GM12873 (cell line): ENCODE measurements at regions not wholly inside any gene's neighbourhood (a gene's known extent, or its start where the extent isn't known, plus 50 kb on each side); places are given as distances from the start of the nearest gene placed in this dataset.

Experiments
- TF ChIP-seq, protein P1 (sequence below): IDR thresholded peaks from 2 replicates; pipeline ENCODE4 v1.5.1; 2012; ENCODE audit warnings: low read depth, mild to moderate bottlenecking, moderate library complexity, low read length, control low read depth; ENCODE audit not compliant: insufficient read depth; ENCODE audit errors: missing control alignments

DNA sequence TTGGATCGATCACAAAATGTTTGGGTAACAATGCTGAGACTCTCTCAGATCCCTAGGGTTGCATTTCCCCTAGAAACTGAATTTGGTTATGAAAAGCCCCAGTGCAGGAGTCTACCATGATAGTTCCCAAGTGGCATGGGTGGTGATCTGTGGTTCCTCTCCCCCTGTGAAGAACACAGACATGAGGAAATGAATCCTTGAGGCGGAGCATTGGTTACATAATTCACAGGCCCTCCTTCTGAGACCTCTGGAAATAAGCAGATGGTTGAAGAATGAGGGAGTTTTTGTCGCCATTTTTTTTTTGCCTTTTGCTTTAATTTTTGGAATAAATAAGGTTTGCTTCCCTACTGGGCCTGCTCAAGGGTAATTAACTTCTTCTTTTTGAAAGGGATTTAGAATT is 597.0 kb upstream of the RBFOX1 start:
- TF ChIP-seq, protein P1, sequence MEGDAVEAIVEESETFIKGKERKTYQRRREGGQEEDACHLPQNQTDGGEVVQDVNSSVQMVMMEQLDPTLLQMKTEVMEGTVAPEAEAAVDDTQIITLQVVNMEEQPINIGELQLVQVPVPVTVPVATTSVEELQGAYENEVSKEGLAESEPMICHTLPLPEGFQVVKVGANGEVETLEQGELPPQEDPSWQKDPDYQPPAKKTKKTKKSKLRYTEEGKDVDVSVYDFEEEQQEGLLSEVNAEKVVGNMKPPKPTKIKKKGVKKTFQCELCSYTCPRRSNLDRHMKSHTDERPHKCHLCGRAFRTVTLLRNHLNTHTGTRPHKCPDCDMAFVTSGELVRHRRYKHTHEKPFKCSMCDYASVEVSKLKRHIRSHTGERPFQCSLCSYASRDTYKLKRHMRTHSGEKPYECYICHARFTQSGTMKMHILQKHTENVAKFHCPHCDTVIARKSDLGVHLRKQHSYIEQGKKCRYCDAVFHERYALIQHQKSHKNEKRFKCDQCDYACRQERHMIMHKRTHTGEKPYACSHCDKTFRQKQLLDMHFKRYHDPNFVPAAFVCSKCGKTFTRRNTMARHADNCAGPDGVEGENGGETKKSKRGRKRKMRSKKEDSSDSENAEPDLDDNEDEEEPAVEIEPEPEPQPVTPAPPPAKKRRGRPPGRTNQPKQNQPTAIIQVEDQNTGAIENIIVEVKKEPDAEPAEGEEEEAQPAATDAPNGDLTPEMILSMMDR = no peak

DNA sequence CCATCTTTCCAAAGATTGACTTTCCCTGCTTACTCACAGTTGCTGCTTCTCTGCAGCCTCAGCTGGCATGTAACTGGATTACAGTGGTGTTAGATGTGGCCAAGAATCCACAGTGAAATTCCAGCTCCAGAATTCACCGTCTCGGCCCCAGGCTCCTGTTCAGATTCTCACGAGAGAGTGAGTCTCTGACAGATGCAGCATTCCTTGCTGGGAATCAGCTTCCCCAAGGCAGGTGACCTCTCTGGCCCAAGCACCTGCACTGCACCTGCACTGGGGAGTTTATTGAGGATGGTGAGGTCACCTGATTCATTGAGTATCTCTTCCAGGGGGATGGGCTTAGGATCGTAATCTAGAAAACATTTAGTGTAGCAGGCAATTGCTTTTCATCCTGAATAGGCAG is 600.5 kb upstream of the RBFOX1 start:
- TF ChIP-seq, protein P1 = no peak

DNA sequence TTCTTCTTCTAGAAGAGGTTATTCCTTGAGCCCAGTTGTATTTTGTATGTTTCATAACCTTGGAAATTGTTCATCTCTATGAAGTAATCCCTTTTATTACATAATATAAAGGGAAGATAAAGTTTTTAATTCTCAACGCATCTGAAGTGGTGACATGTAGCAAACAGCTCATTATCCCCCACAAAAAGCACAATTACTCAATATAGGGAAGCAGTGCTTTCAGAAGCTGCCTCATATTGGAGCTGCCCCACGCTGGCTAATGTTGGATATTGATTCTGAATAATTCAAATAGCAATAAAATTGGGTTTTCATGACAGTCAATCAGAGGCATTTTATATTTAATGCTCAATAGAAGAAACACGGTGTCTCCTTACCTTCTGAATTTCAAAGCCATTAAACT is 604.3 kb upstream of the RBFOX1 start:
- TF ChIP-seq, protein P1 = no peak

DNA sequence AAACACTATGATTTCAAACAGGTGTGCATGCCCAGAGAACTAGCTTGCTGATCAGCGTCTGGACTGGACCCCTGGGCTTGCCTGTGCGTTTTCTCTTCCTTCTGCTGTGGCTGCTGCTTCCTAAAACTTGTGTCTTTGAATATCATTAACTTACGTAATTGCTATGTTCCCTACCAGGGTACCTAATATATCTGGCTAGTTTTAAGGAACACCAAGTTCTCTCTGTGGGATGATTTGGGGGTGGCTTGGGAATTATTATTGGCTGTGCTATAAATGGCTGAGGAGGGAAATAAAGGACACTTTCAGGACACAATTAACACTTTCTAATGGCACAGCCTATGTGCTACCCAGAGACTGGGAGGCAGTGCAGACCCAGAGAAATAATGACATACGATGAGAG is 606.0 kb upstream of the RBFOX1 start:
- TF ChIP-seq, protein P1 = no peak

DNA sequence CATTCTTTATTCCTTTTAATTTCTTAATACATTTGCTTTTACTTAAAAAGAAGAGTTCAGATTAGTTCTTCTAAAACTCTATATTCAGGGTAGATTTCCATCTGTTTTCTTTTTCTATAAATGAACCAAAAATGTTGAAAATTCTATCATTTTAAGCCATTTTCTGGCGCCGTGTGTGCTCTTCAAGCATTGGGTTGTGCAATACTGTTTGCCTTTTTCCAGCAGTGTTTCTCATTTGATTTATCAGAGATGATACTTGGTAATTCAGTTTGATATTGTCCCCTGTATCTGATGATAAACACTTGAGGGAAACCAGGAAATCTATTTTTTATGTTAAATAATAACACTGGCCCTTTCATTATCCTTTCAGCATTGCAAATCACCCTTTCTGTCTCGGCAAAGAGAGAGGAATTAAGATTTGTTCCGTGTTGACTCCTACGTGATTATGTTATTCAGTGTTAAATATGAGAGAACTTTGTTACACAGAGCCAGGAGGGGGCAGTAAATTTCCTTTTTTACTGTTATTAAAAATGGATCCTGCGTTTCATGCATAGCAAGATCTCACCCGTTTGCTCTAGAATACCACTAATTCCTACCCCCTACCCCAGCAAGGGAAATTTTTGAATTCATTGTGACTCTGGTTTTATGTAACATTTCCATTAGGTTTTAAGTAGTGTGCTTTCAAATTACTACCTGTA is 606.9 kb upstream of the RBFOX1 start:
- TF ChIP-seq, protein P1 = no peak

DNA sequence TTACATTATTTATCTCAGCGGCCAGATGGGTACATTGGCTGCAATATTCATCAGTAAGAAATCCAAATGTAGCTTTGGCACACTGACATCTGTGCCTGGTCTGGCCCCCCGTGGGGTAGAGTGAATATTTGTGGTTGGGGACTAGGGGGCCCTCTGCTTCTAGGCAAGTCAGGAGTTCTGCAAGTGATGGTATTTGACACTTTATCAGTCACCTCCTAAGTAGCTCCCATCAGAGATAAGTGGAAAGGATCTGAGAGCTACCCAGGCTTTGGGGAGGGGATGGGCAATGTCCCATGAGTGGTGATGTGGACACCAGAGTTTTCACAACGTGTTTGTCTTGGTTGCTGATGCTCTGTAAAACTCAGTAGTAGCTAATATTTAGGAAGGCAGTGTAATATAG is 609.9 kb upstream of the RBFOX1 start:
- TF ChIP-seq, protein P1 = no peak

DNA sequence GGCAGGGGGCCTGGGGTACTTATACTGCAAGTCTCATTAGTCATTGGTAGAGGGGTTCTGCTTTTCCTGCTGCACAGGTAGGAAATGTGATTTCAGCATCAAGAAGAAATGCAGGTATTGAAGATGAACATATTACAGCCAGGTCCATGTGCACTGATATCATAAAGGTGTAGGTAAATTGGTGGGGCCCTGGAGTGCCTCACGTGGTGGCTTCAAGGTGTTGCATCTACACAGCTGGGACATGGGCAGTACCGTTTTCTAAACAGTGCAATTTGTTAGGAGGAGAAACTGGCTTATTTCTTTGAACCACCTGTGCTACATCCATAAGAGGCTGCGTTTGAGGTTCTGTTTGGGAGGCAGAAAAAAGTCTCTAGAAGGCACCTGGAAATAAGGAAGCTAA is 618.1 kb upstream of the RBFOX1 start:
- TF ChIP-seq, protein P1 = no peak

DNA sequence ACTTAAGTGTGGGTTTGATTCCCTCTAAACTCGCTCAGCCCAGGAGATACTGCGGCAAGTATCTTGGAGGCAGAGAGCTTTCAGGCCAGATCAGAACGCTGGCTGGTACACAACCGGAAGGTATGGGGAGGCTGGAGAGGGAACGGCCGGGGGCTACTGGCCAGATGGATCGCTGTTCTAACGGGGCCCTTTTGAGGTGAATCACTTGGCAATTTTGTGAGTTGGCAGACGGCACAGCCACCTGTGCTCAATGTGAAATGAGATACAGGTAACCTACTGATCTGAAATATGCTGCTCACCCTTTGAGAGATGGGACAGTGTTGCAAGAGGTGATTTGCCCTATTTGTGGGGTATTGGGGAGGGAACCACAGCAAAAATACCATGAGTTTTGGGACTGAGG is 622.9 kb upstream of the RBFOX1 start:
- TF ChIP-seq, protein P1 = no peak
